Stomach (tissue), 4 donors: ENCODE measurements at regions not wholly inside any gene's neighbourhood (a gene's known extent, or its start where the extent isn't known, plus 50 kb on each side); places are given as distances from the start of the nearest gene placed in this dataset.

Experiments
- small RNA-seq, 4 donors: library from RNA; depleted of rRNA; stranded (forward); fragments of <200 nt; gene quantifications; one replicate each; pipeline ENCODE3, GENCODE V24; 2016

Small RNA genes lying in the stretch of these regions (small RNA-seq; reads per million reads assigned to genes)
- 0 reads per million in 4 donors for gene RNU6-242P
